Trophoblast cell (in vitro differentiated cells and primary cell): ENCODE measurements at regions not wholly inside any gene's neighbourhood (a gene's known extent, or its start where the extent isn't known, plus 50 kb on each side); places are given as distances from the start of the nearest gene placed in this dataset.

ENCODE experiments used
- DNase-seq, 2 donors: peaks; one replicate each; pipeline ENCODE4 v3.0.0-alpha.2; 2016
- H2AFZ ChIP-seq: 2 replicates; pipeline ENCODE4 v1.6.1; 2013; ENCODE audit warnings: low read length, moderate library complexity, mild to moderate bottlenecking; ENCODE audit not compliant: insufficient read depth, poor library complexity
- H2AK5ac ChIP-seq: 2 replicates; pipeline ENCODE4 v1.6.1; 2013; ENCODE audit warnings: mild to moderate bottlenecking, low read length
- H2BK120ac ChIP-seq: 2 replicates; pipeline ENCODE4 v1.6.1; 2013; ENCODE audit warnings: low read length, mild to moderate bottlenecking, moderate library complexity; ENCODE audit not compliant: insufficient read depth, poor library complexity
- H2BK12ac ChIP-seq: 2 replicates; pipeline ENCODE4 v1.6.1; 2013; ENCODE audit warnings: mild to moderate bottlenecking, low read length, moderate library complexity
- H2BK5ac ChIP-seq: 2 replicates; pipeline ENCODE4 v1.6.1; 2013; ENCODE audit warnings: low read length, low read depth, moderate library complexity, mild to moderate bottlenecking; ENCODE audit not compliant: poor library complexity
- H3K14ac ChIP-seq: 2 replicates; pipeline ENCODE4 v1.6.1; 2013; ENCODE audit warnings: mild to moderate bottlenecking, low read length
- H3K18ac ChIP-seq: 2 replicates; pipeline ENCODE4 v1.6.1; 2013; ENCODE audit warnings: mild to moderate bottlenecking, low read length
- H3K23ac ChIP-seq: 2 replicates; pipeline ENCODE4 v1.6.1; 2013; ENCODE audit warnings: low read length
- H3K27ac ChIP-seq: 2 replicates; pipeline ENCODE4 v1.5.1; 2013; ENCODE audit warnings: low read depth, mild to moderate bottlenecking, inconsistent platforms, low read length, moderate library complexity
- H3K27me3 ChIP-seq: 2 replicates; pipeline ENCODE4 v1.6.1; 2013; ENCODE audit warnings: inconsistent platforms, mild to moderate bottlenecking, low read length, moderate library complexity; ENCODE audit not compliant: insufficient read depth
- H3K36me3 ChIP-seq, 2 experiments: 1 replicate in 1 of 2; 2 replicates in 1 of 2; pipeline ENCODE4 v1.6.1; 2013; ENCODE audit warnings: low read length in 2 of 2, mild to moderate bottlenecking in 2 of 2, moderate library complexity in 1 of 2; ENCODE audit not compliant: insufficient read depth in 2 of 2, control insufficient read depth in 1 of 2
- H3K4ac ChIP-seq: 2 replicates; pipeline ENCODE4 v1.6.1; 2013; ENCODE audit warnings: low read depth, mild to moderate bottlenecking, low read length, moderate library complexity
- H3K4me1 ChIP-seq, 2 experiments: 1 replicate in 1 of 2; 2 replicates in 1 of 2; pipeline ENCODE4 v1.6.1; 2013; ENCODE audit warnings: low read length in 2 of 2, mild to moderate bottlenecking in 2 of 2, moderate library complexity in 1 of 2; ENCODE audit not compliant: insufficient read depth in 2 of 2, control insufficient read depth in 1 of 2
- H3K4me2 ChIP-seq: 2 replicates; pipeline ENCODE4 v1.6.1; 2013; ENCODE audit warnings: inconsistent platforms, mild to moderate bottlenecking, low read length, moderate library complexity
- H3K4me3 ChIP-seq: 2 replicates; pipeline ENCODE4 v1.5.1; 2013; ENCODE audit warnings: mild to moderate bottlenecking, low read depth, low read length, inconsistent platforms
- H3K79me1 ChIP-seq: one replicate; pipeline ENCODE4 v1.6.1; 2013; ENCODE audit warnings: low read length
- H3K79me2 ChIP-seq: 2 replicates; pipeline ENCODE4 v1.6.1; 2013; ENCODE audit warnings: low read length, mild to moderate bottlenecking; ENCODE audit not compliant: control insufficient read depth, insufficient read depth, poor library complexity
- H3K9ac ChIP-seq: 2 replicates; pipeline ENCODE4 v1.6.1; 2013; ENCODE audit warnings: mild to moderate bottlenecking, low read length
- H3K9me3 ChIP-seq: 2 replicates; pipeline ENCODE4 v1.6.1; 2013; ENCODE audit warnings: low read depth, mild to moderate bottlenecking, control low read depth, inconsistent platforms, low read length; ENCODE audit not compliant: insufficient read depth
- H4K12ac ChIP-seq: 2 replicates; pipeline ENCODE4 v1.6.1; 2013; ENCODE audit warnings: low read depth, mild to moderate bottlenecking, low read length, moderate library complexity
- H4K8ac ChIP-seq: 2 replicates; pipeline ENCODE4 v1.6.1; 2013; ENCODE audit warnings: low read depth, mild to moderate bottlenecking, low read length, moderate library complexity
- H4K91ac ChIP-seq: one replicate; pipeline ENCODE4 v1.6.1; 2013; ENCODE audit warnings: low read depth, mild to moderate bottlenecking, low read length, moderate library complexity
- WGBS: extraction: QIAGEN DNeasy Blood & Tissue Kit; methylation state at CpG from one replicate; pipeline ENCODE4 v1.1.7; 2013; ENCODE audit warnings: missing lambda C conversion rate; ENCODE audit not compliant: insufficient read length, insufficient coverage; ENCODE audit errors: extremely low coverage; 5-methylcytosine and 5-hydroxymethylcytosine counted together

- Histone ChIP-seq H3K18ac (no peak overlapping the region), H3K4me2 (no peak overlapping the region), H2BK120ac (no peak overlapping the region), H3K27ac (peak overlapping the region; percentile 9), H4K91ac (no peak overlapping the region), H2BK12ac (no peak overlapping the region), H4K12ac (no peak overlapping the region), H3K79me1 (no peaks in the 10 kb centered on the region), H3K79me2 (no peaks in the 10 kb centered on the region), H3K23ac (no peak overlapping the region), H2AFZ (no peak overlapping the region), H3K14ac (no peak overlapping the region), H3K4me1 (peaks cover 0 to 9% of the 10 kb centered on the region in 2 experiments), H3K27me3 (no peaks in the 10 kb centered on the region), H3K4me3 (no peak overlapping the region), H3K4ac (no peak overlapping the region), H3K36me3 (no peaks in the 10 kb centered on the region), H3K9me3 (no peaks in the 10 kb centered on the region), H3K9ac (no peak overlapping the region), H2BK5ac (no peak overlapping the region), H4K8ac (no peak overlapping the region), H2AK5ac (no peak overlapping the region)
- DNase-seq, result peak; percentile 12 to 41
- WGBS, result no CpG with 5 or more reads among the region's 3 CpGs
Measured at GRCh38 chr13:103161476-103161875, 95.3 kb upstream of the SLC10A2 start.

GRCh38 chr13:103157434-103158145 is 91.4 kb upstream of the SLC10A2 start:
- peaks cover 0 to 9% of the 10 kb centered on the region in 2 experiments for H3K4me1 ChIP-seq
- H3K9ac ChIP-seq, result no peak overlapping the region
- WGBS, result no CpG with 5 or more reads among the region's 2 CpGs
- no peak overlapping the region for H2AK5ac ChIP-seq
- no peak overlapping the region for H4K8ac ChIP-seq
- H3K18ac ChIP-seq, result no peak overlapping the region
- H4K91ac ChIP-seq, result no peak overlapping the region
- H3K27ac ChIP-seq, result no peak overlapping the region
- H2AFZ ChIP-seq, result no peak overlapping the region
- H3K14ac ChIP-seq, result no peak overlapping the region
- no peak overlapping the region for H3K23ac ChIP-seq
- no peaks in the 10 kb centered on the region for H3K9me3 ChIP-seq
- H3K36me3 ChIP-seq, result no peaks in the 10 kb centered on the region
- no peaks in the 10 kb centered on the region for H3K79me1 ChIP-seq
- H3K4ac ChIP-seq, result no peak overlapping the region
- no peak for DNase-seq
- H2BK120ac ChIP-seq, result no peak overlapping the region
- H3K79me2 ChIP-seq, result no peaks in the 10 kb centered on the region
- H2BK12ac ChIP-seq, result no peak overlapping the region
- H3K4me3 ChIP-seq, result no peak overlapping the region
- H4K12ac ChIP-seq, result no peak overlapping the region
- no peak overlapping the region for H2BK5ac ChIP-seq
- no peak overlapping the region for H3K4me2 ChIP-seq
- no peaks in the 10 kb centered on the region for H3K27me3 ChIP-seq

- Histone ChIP-seq H3K14ac (no peak overlapping the region), H3K79me2 (no peaks in the 10 kb centered on the region), H3K18ac (no peak overlapping the region), H3K4me3 (no peak overlapping the region), H3K79me1 (no peaks in the 10 kb centered on the region), H3K27me3 (no peaks in the 10 kb centered on the region), H3K27ac (no peak overlapping the region), H4K91ac (no peak overlapping the region), H2BK5ac (no peak overlapping the region), H3K9ac (no peak overlapping the region), H2BK12ac (no peak overlapping the region), H2BK120ac (no peak overlapping the region), H3K4me1 (peaks cover 0 to 9% of the 10 kb centered on the region in 2 experiments), H2AFZ (no peak overlapping the region), H2AK5ac (no peak overlapping the region), H3K23ac (no peak overlapping the region), H4K8ac (no peak overlapping the region), H3K36me3 (no peaks in the 10 kb centered on the region), H3K4ac (no peak overlapping the region), H3K9me3 (no peaks in the 10 kb centered on the region), H4K12ac (no peak overlapping the region), H3K4me2 (no peak overlapping the region)
- DNase-seq, result peak in 1 of 2 donors; percentile 32
- WGBS, result no CpG with 5 or more reads among the region's 3 CpGs
Measured at GRCh38 chr13:103157016-103157415, 90.8 kb upstream of the SLC10A2 start.

- no peaks in the 10 kb centered on the region for H3K36me3 ChIP-seq
- no peak overlapping the region for H3K9ac ChIP-seq
- no peak overlapping the region for H3K4ac ChIP-seq
- H4K8ac ChIP-seq, result no peak overlapping the region
- H3K79me2 ChIP-seq, result no peaks in the 10 kb centered on the region
- no peak overlapping the region for H2AK5ac ChIP-seq
- H4K91ac ChIP-seq, result no peak overlapping the region
- no peaks in the 10 kb centered on the region for H3K79me1 ChIP-seq
- H3K4me3 ChIP-seq, result no peak overlapping the region
- H3K27me3 ChIP-seq, result no peaks in the 10 kb centered on the region
- no peak overlapping the region for H2BK12ac ChIP-seq
- H4K12ac ChIP-seq, result no peak overlapping the region
- no peak overlapping the region for H3K4me2 ChIP-seq
- no peak overlapping the region for H2BK5ac ChIP-seq
- no peak overlapping the region for H2AFZ ChIP-seq
- no peaks in the 10 kb centered on the region for H3K9me3 ChIP-seq
- no peak overlapping the region for H3K18ac ChIP-seq
- DNase-seq, result no peak
- H3K4me1 ChIP-seq, result peaks cover 0 to 5% of the 10 kb centered on the region in 2 experiments
- H3K23ac ChIP-seq, result no peak overlapping the region
- no peak overlapping the region for H2BK120ac ChIP-seq
- no CpG with 5 or more reads among the region's 6 CpGs for WGBS
- no peak overlapping the region for H3K27ac ChIP-seq
- no peak overlapping the region for H3K14ac ChIP-seq
Measured at GRCh38 chr13:103156346-103156998, 90.3 kb upstream of the SLC10A2 start.
